Omental fat pad (tissue), 3 donors: ENCODE measurements at regions not wholly inside any gene's neighbourhood (a gene's known extent, or its start where the extent isn't known, plus 50 kb on each side); places are given as distances from the start of the nearest gene placed in this dataset.

Experiments used
- ATAC-seq: fragments of 150-250 bp; one replicate; pipeline ENCODE4 v1.9.1; 2016; ENCODE audit warnings: mild to moderate bottlenecking, moderate library complexity; ENCODE audit not compliant: low FRiP score
- DNase-seq: peaks from one replicate; pipeline ENCODE4 v3.0.0-alpha.2; 2019; ENCODE audit warnings: low spot score
- TF ChIP-seq, protein P1 (sequence below), 3 donors: fragments of 450-650 bp; IDR thresholded peaks; one replicate each; pipeline ENCODE4 v1.5.1; 2016 to 2017; ENCODE audit warnings: antibody characterized with exemption in 3 of 3, mild to moderate bottlenecking in 3 of 3, moderate library complexity in 2 of 3

- ATAC-seq (no peak), DNase-seq (no peak)
- TF ChIP-seq, protein P1, sequence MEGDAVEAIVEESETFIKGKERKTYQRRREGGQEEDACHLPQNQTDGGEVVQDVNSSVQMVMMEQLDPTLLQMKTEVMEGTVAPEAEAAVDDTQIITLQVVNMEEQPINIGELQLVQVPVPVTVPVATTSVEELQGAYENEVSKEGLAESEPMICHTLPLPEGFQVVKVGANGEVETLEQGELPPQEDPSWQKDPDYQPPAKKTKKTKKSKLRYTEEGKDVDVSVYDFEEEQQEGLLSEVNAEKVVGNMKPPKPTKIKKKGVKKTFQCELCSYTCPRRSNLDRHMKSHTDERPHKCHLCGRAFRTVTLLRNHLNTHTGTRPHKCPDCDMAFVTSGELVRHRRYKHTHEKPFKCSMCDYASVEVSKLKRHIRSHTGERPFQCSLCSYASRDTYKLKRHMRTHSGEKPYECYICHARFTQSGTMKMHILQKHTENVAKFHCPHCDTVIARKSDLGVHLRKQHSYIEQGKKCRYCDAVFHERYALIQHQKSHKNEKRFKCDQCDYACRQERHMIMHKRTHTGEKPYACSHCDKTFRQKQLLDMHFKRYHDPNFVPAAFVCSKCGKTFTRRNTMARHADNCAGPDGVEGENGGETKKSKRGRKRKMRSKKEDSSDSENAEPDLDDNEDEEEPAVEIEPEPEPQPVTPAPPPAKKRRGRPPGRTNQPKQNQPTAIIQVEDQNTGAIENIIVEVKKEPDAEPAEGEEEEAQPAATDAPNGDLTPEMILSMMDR (IDR thresholded peaks at IDR 0.05) = no peak
Observed at GRCh38 chr2:41806286-41806685, 241.5 kb upstream of the PKDCC start.

GRCh38 chr2:41821167-41821566 lies 226.7 kb upstream of the PKDCC start:
- ATAC-seq (no peak), DNase-seq (no peak)
- TF ChIP-seq, protein P1 (IDR thresholded peaks at IDR 0.05) = no peak

DNA sequence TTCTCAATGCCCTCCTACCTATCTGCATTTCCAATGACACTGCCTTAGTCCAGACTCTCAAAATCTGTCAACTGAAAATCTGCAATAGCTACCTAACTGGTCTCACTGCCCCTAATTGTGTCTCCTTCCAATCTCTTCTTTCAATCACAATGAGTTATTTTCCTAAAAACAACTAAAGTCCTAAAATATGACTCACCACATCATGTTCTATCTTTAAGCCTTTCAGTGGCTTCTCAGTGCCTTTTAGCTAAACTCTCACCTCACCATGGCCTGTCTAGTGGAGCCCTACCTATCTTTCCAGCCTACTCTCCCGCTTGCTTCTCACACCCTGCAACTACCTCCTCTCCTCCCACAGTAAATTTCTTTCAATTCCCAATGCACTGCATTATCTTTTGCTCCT lies 220.9 kb upstream of the PKDCC start:
- DNase-seq (no peak), ATAC-seq (no peak)
- TF ChIP-seq, protein P1 (IDR thresholded peaks at IDR 0.05) = no peak

DNA sequence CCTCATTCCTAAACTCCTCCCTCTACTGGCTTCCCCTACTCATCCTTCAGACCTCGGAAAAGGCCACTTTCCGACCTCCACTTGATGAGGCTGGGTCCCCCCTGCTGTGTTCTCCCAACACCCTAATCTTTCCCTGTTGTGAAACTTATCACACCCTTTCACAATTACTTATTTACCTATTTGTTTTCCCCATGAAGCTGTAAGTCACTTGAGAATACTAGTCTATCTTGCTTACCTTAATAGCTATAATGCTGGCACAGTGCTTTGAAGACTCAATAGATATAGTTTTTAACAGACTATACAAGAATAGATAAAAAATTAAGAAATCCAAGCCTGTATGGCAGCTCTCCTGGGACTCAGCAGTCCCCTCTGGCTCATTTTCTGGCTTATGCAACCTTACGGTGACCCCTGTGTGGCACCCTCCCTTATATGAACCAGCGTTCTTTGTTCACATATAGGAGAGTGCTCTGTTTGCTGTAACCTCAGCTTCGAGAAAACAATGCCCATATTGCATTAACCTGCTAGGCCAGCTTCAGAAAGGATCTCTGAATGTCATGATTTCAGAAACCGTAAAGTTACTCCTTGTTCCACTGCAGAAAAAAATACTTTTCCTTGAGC lies 220.4 kb upstream of the PKDCC start:
- ATAC-seq (no peak), DNase-seq (no peak)
- TF ChIP-seq, protein P1 (IDR thresholded peaks at IDR 0.05) = no peak

- DNase-seq (no peak), ATAC-seq (no peak)
- TF ChIP-seq, protein P1 (IDR thresholded peaks at IDR 0.05) = no peak
Observed at GRCh38 chr2:41828052-41828643, 219.7 kb upstream of the PKDCC start.

DNA sequence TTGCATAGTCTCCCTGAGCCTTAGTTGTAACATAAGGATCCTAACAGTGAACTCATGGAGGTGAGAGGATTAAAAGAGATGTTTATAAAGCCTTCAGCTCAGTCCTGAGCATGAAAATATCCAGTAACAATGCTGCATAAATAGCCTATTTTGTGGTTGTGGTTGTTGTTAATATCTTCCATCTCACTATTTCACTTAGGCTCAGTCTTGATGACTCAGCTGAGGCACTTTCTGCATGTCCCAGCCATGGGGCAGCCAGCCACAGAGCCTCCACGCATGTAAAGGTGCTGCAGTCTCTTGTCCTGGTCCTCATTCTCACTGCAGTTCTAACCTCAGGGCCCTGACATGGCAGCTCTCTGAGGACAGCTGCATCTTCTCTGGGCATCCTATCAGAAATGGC lies 218.8 kb upstream of the PKDCC start:
- TF ChIP-seq, protein P1 (IDR thresholded peaks at IDR 0.05) = no peak
- ATAC-seq (no peak), DNase-seq (no peak)

GRCh38 chr2:41830600-41830999 lies 217.2 kb upstream of the PKDCC start:
- TF ChIP-seq, protein P1 (IDR thresholded peaks at IDR 0.05) = no peak
- DNase-seq (no peak), ATAC-seq (no peak)
